ENCODE measurements at regions not wholly inside any gene's neighbourhood (a gene's known extent, or its start where the extent isn't known, plus 50 kb on each side); places are given as distances from the start of the nearest gene placed in this dataset.

DNA sequence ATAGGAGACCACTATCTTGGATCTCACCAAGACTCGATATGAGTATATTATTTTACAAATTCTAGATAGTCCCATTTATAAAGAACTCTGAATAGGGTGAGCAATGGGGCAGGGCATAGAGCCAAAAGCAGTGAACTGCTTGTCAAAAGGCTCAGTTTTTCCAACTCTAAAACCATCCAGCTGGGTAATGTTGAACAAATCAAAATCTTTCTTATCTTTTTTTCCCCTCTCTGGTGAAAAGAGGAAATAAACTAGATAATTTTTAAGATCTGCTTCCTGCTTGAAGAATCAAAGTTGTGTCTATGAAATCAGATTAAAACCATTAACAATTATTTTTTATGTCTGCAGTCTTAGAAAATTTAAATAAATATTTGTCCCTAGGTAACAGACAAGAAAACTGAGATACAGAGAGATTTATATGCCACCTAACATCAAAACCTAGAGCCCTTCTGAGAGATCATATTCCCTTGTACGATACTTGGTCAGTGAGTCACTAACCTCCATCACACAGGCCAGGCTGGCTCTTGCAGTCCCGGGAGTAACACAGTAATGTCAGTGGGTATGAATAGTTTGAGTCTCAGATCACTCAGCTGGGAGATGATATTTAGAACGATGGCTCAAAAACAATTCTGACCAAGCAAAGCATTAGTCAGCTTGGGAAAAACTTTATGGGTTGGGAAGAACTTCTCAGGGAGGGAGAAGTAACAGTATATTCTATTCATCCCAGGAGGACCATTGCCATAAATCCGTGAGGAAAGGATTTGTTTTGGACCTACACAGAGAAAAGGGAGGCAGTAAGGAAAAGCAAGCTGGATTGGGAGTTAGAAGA is 178.8 kb downstream of the REEP3 start:
- peak overlapping the region; percentile 57 for H3K27ac Mint-ChIP-seq
- H3K36me3 Mint-ChIP-seq (ENCODE audit: low read depth), result no peaks in the 10 kb centered on the region
- no peaks in the 10 kb centered on the region for H3K27me3 Mint-ChIP-seq
- no peaks in the 10 kb centered on the region for H3K9me3 Mint-ChIP-seq
- H3K4me1 Mint-ChIP-seq (ENCODE audit: low read depth), result peaks cover 41% of the 10 kb centered on the region
- intact Hi-C loops (cut with micrococcal nuclease), result loop anchor here (5.0 to 10.0 kb wide), 2 partner anchors 73 to 435 kb away; no protein-coding TSS in a partner anchor
- no peak overlapping the region for H3K4me3 Mint-ChIP-seq

- H3K4me3 Mint-ChIP-seq, result no peak overlapping the region
- no peaks in the 10 kb centered on the region for H3K9me3 Mint-ChIP-seq
- peaks cover 41% of the 10 kb centered on the region for H3K4me1 Mint-ChIP-seq (ENCODE audit: low read depth)
- intact Hi-C loops (cut with micrococcal nuclease), result loop anchor here (5.0 to 10.0 kb wide), 2 partner anchors 73 to 436 kb away; no protein-coding TSS in a partner anchor
- H3K27ac Mint-ChIP-seq, result peak overlapping the region; percentile 57
- no peaks in the 10 kb centered on the region for H3K36me3 Mint-ChIP-seq (ENCODE audit: low read depth)
- H3K27me3 Mint-ChIP-seq, result no peaks in the 10 kb centered on the region
Observed at GRCh38 chr10:63700631-63701156, 179.5 kb downstream of the REEP3 start.

- no peak overlapping the region for H3K27ac Mint-ChIP-seq
- no peaks in the 10 kb centered on the region for H3K36me3 Mint-ChIP-seq (ENCODE audit: low read depth)
- H3K9me3 Mint-ChIP-seq, result no peaks in the 10 kb centered on the region
- H3K4me1 Mint-ChIP-seq (ENCODE audit: low read depth), result peaks cover 43% of the 10 kb centered on the region
- no peaks in the 10 kb centered on the region for H3K27me3 Mint-ChIP-seq
- no peak overlapping the region for H3K4me3 Mint-ChIP-seq
- intact Hi-C loops (cut with micrococcal nuclease), result loop anchor here (5.0 to 10.0 kb wide), 2 partner anchors 75 to 437 kb away; no protein-coding TSS in a partner anchor
Observed at GRCh38 chr10:63702092-63702491, 180.9 kb downstream of the REEP3 start.

GRCh38 chr10:63703113-63703670 is 182.0 kb downstream of the REEP3 start:
- peak overlapping the region; percentile 17 for H3K4me3 Mint-ChIP-seq
- H3K36me3 Mint-ChIP-seq (ENCODE audit: low read depth), result no peaks in the 10 kb centered on the region
- no peaks in the 10 kb centered on the region for H3K27me3 Mint-ChIP-seq
- intact Hi-C loops (cut with micrococcal nuclease), result loop anchor here (5.0 to 10.0 kb wide), 2 partner anchors 76 to 438 kb away; no protein-coding TSS in a partner anchor
- peak overlapping the region; percentile 78 for H3K27ac Mint-ChIP-seq
- no peaks in the 10 kb centered on the region for H3K9me3 Mint-ChIP-seq
- peaks cover 49% of the 10 kb centered on the region for H3K4me1 Mint-ChIP-seq (ENCODE audit: low read depth)

DNA sequence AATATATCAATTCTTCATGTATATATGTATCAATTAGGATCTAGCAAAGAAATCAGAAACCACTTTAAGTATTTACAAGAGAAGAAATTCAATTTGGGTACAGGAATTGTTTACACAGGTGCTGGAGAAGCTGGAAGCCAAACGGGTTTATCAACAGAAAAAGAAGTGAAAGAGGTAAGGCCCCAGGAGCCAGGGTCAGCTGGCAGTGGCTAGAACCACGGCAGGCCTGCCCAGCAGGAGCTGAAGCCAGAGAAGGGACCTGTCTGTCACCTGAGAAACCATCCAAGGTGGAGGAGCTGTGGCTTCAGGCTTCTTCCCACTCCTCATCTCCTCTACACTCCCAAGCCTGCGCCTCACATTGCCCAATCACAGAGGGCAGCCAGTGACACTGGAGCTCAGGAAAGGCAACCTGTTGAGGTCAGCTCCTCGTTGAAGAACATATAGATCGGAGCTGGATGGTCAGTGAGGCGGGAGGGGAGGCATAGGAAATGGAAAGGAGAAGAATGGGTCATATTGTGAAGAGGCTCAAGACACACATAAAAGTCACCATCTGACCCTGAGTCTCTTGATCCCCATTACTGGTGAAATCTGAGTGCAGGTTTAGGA is 182.6 kb downstream of the REEP3 start:
- Mint-ChIP-seq H3K27me3 (no peaks in the 10 kb centered on the region), H3K4me3 (no peak overlapping the region), H3K27ac (peak overlapping the region; percentile 78), H3K36me3 (ENCODE audit: low read depth) (no peaks in the 10 kb centered on the region), H3K4me1 (ENCODE audit: low read depth) (peaks cover 47% of the 10 kb centered on the region), H3K9me3 (no peaks in the 10 kb centered on the region)
- intact Hi-C loops (cut with micrococcal nuclease), result loop anchor here (5.0 to 10.0 kb wide), 2 partner anchors 77 to 439 kb away; no protein-coding TSS in a partner anchor

DNA sequence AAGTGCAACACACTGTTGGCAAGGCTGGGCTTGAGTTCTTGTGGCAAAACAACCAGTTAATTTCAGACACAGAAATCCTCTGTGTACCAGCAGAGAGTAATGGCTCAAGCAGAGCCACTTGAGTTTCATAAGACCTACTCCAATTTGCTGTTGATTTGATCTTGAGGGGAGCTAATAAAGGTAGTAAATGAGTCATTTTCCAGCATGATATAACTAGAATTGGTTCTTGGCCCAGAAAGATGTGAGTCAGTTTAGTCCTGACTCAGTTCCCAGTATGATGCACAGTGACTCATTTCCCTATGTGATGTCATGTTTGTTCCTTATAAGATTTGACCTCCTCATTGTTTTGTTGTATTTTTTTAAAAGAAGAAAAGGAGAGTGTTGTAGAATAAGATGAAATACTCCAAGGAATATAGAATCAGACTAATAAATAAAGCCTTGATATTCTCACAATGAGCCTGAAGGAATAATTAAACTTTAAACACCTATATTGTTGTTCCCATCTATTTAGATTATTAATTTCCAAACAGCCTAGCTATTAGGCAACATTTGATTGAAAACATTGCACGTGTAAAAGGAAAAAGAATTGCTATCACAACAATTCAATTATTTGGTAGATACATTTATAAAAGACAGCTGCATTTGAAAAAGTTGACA is 186.2 kb downstream of the REEP3 start:
- peak overlapping the region; percentile 27 for H3K27ac Mint-ChIP-seq
- intact Hi-C loops (cut with micrococcal nuclease), result loop anchor here (2.0 to 10.0 kb wide), 2 partner anchors 15 to 443 kb away; no protein-coding TSS in a partner anchor
- no peaks in the 10 kb centered on the region for H3K36me3 Mint-ChIP-seq (ENCODE audit: low read depth)
- no peak overlapping the region for H3K4me3 Mint-ChIP-seq
- peaks cover 40% of the 10 kb centered on the region for H3K4me1 Mint-ChIP-seq (ENCODE audit: low read depth)
- peaks cover 8% of the 10 kb centered on the region for H3K27me3 Mint-ChIP-seq
- H3K9me3 Mint-ChIP-seq, result no peaks in the 10 kb centered on the region

- H3K27me3 Mint-ChIP-seq, result peaks cover 8% of the 10 kb centered on the region
- peaks cover 45% of the 10 kb centered on the region for H3K4me1 Mint-ChIP-seq (ENCODE audit: low read depth)
- H3K27ac Mint-ChIP-seq, result peak overlapping the region; percentile 71
- H3K9me3 Mint-ChIP-seq, result no peaks in the 10 kb centered on the region
- H3K4me3 Mint-ChIP-seq, result no peak overlapping the region
- H3K36me3 Mint-ChIP-seq (ENCODE audit: low read depth), result no peaks in the 10 kb centered on the region
- intact Hi-C loops (cut with micrococcal nuclease), result loop anchor here (10.0 kb wide), 1 partner anchor 444 kb away; no protein-coding TSS in a partner anchor
Observed at GRCh38 chr10:63708421-63708820, 187.2 kb downstream of the REEP3 start.

GRCh38 chr10:63710703-63711102 is 189.5 kb downstream of the REEP3 start:
- intact Hi-C loops (cut with micrococcal nuclease), result no loop called here

GRCh38 chr10:63711361-63711760 is 190.2 kb downstream of the REEP3 start:
- H3K27ac Mint-ChIP-seq, result peak overlapping the region; percentile 13
- no peaks in the 10 kb centered on the region for H3K9me3 Mint-ChIP-seq
- H3K4me3 Mint-ChIP-seq, result no peak overlapping the region
- H3K27me3 Mint-ChIP-seq, result peaks cover 8% of the 10 kb centered on the region
- peaks cover 49% of the 10 kb centered on the region for H3K4me1 Mint-ChIP-seq (ENCODE audit: low read depth)
- intact Hi-C loops (cut with micrococcal nuclease), result no loop called here
- no peaks in the 10 kb centered on the region for H3K36me3 Mint-ChIP-seq (ENCODE audit: low read depth)

More at GRCh38 chr10:63710703-63711102, 189.5 kb downstream of the REEP3 start:
- peaks cover 43% of the 10 kb centered on the region for H3K4me1 Mint-ChIP-seq (ENCODE audit: low read depth)
- H3K27ac Mint-ChIP-seq, result no peak overlapping the region
- H3K4me3 Mint-ChIP-seq, result no peak overlapping the region
- no peaks in the 10 kb centered on the region for H3K36me3 Mint-ChIP-seq (ENCODE audit: low read depth)
- peaks cover 8% of the 10 kb centered on the region for H3K27me3 Mint-ChIP-seq
- H3K9me3 Mint-ChIP-seq, result no peaks in the 10 kb centered on the region

GRCh38 chr10:63711867-63712716 is 190.9 kb downstream of the REEP3 start:
- Mint-ChIP-seq H3K27ac (no peak overlapping the region), H3K9me3 (no peaks in the 10 kb centered on the region), H3K4me1 (ENCODE audit: low read depth) (peaks cover 50% of the 10 kb centered on the region), H3K27me3 (peaks cover 8% of the 10 kb centered on the region), H3K36me3 (ENCODE audit: low read depth) (no peaks in the 10 kb centered on the region), H3K4me3 (no peak overlapping the region)
- intact Hi-C loops (cut with micrococcal nuclease), result no loop called here

DNA sequence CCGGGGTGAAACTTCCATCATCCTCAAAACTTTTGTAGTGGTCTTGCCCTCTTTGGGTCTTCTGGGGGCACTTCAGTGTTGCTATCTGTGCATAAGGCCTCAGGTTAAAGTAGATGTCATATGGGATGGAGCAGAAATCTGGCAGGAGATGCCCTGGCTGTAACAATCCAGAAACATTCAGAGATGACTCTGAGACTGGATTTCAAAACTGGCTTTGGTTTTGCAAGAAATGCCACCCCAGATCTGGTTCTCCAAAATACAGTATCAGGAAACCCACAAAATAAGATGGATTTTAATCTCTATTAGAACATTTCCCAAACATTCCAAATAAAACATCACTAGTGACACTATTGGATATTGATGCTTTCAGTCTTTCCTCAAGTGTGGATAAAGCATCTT is 191.5 kb downstream of the REEP3 start:
- intact Hi-C loops (cut with micrococcal nuclease), result no loop called here
- Mint-ChIP-seq H3K27me3 (peaks cover 8% of the 10 kb centered on the region), H3K36me3 (ENCODE audit: low read depth) (no peaks in the 10 kb centered on the region), H3K4me3 (no peak overlapping the region), H3K9me3 (no peaks in the 10 kb centered on the region), H3K27ac (no peak overlapping the region), H3K4me1 (ENCODE audit: low read depth) (peaks cover 46% of the 10 kb centered on the region)

DNA sequence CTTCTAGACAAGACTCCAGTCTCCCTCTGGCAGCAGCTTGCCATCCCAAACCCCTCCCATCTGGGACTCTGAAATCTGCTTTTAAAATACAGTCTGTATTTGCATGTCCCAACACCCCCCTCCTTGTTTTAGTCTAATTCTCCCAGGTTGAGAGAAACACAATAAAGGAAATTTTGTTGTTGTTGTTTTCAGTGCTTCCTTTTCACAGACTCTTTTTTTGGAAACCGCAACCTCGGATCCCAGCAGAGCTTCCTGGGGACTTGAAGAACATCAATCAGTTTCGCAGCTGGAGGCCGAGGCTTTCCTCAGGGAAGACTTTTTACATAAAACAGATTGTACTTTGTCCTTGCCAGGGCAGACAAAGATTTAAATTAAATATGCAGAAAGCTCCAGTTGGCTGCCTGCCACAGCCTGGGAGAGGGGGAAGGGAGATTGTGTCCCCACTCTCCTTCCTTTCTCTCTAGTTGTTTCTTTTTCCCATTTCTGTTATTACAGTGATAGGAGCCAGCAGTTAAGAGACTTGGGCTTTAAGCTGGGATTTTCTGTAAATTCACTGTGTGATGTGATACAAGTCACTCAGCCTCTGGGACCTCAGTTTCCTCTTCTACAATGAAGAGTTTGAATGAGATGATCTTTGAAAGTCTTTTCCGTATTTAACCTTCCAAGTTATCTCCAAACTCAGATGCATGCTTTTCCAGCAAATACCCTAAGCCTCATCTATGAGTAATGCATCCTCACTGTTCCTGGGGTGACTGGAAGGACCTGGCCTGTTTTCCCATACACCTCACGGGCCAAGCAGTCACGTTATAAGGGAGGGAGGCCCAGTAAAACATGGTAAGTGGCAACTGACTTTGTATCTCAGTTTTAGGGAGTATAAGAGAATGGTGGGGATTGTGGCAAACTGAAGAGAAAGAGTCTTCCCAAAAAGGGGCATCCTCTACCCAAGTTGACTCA is 192.3 kb downstream of the REEP3 start:
- Mint-ChIP-seq H3K9me3 (no peaks in the 10 kb centered on the region), H3K27me3 (peaks cover 8% of the 10 kb centered on the region), H3K36me3 (ENCODE audit: low read depth) (no peaks in the 10 kb centered on the region), H3K4me1 (ENCODE audit: low read depth) (peaks cover 49% of the 10 kb centered on the region), H3K27ac (no peak overlapping the region), H3K4me3 (no peak overlapping the region)
- intact Hi-C loops (cut with micrococcal nuclease), result no loop called here
